ENCODE measurements at regions not wholly inside any gene's neighbourhood (a gene's known extent, or its start where the extent isn't known, plus 50 kb on each side); places are given as distances from the start of the nearest gene placed in this dataset.

DNA sequence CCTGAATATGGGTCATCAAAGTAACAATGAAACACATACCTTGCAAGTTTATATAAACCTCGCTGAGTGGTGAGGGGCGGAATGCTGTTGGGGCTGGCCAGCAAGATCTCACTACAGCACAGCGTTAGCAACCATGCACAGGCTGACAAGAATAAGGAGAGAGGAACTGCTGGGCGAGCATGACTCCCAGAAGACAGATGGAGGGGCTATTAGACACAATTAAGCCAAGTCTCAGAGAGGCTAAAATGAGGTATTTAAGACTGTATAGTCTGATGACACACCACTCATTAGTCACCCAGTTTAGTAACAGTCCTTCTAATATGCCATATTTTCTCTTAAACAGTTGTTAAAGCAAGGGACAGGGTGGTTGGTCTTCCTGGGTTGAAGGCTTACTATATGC lies 340.2 kb upstream of the NR5A2 start:
- no peaks in the 10 kb centered on the region for H3K36me3 ChIP-seq (ENCODE audit: control insufficient read depth, insufficient read depth, low read length)
- H3K9ac ChIP-seq (ENCODE audit: low read depth, low read length): no peak overlapping the region
- H3K4me1 ChIP-seq (ENCODE audit: control insufficient read depth, insufficient read depth, low read length): peaks cover 26% of the 10 kb centered on the region
- H3K27me3 ChIP-seq (ENCODE audit: control insufficient read depth, insufficient read depth, low read length): no peaks in the 10 kb centered on the region
- no peak overlapping the region for H3K4me3 ChIP-seq (ENCODE audit: low read depth, low read length)
- H3K9me3 ChIP-seq (ENCODE audit: control insufficient read depth, insufficient read depth, low read length): no peaks in the 10 kb centered on the region

- no peaks in the 10 kb centered on the region for H3K27me3 ChIP-seq (ENCODE audit: control insufficient read depth, insufficient read depth, low read length)
- peaks cover 26% of the 10 kb centered on the region for H3K4me1 ChIP-seq (ENCODE audit: control insufficient read depth, insufficient read depth, low read length)
Observed at GRCh38 chr1:199688133-199688676, 339.3 kb upstream of the NR5A2 start.

GRCh38 chr1:199688774-199689173 lies 338.7 kb upstream of the NR5A2 start:
- Histone ChIP-seq H3K4me3 (ENCODE audit: low read depth, low read length) (no peak overlapping the region), H3K9me3 (ENCODE audit: control insufficient read depth, insufficient read depth, low read length) (no peaks in the 10 kb centered on the region), H3K9ac (ENCODE audit: low read depth, low read length) (no peak overlapping the region), H3K4me1 (ENCODE audit: control insufficient read depth, insufficient read depth, low read length) (peaks cover 26% of the 10 kb centered on the region), H3K27me3 (ENCODE audit: control insufficient read depth, insufficient read depth, low read length) (no peaks in the 10 kb centered on the region), H3K36me3 (ENCODE audit: control insufficient read depth, insufficient read depth, low read length) (no peaks in the 10 kb centered on the region)

More at GRCh38 chr1:199688133-199688676, 339.3 kb upstream of the NR5A2 start:
- no peaks in the 10 kb centered on the region for H3K9me3 ChIP-seq (ENCODE audit: control insufficient read depth, insufficient read depth, low read length)
- no peaks in the 10 kb centered on the region for H3K36me3 ChIP-seq (ENCODE audit: control insufficient read depth, insufficient read depth, low read length)
- no peak overlapping the region for H3K4me3 ChIP-seq (ENCODE audit: low read depth, low read length)
- no peak overlapping the region for H3K9ac ChIP-seq (ENCODE audit: low read depth, low read length)

- Histone ChIP-seq H3K4me1 (ENCODE audit: control insufficient read depth, insufficient read depth, low read length) (peaks cover 26% of the 10 kb centered on the region), H3K4me3 (ENCODE audit: low read depth, low read length) (no peak overlapping the region), H3K9me3 (ENCODE audit: control insufficient read depth, insufficient read depth, low read length) (no peaks in the 10 kb centered on the region), H3K27me3 (ENCODE audit: control insufficient read depth, insufficient read depth, low read length) (no peaks in the 10 kb centered on the region), H3K36me3 (ENCODE audit: control insufficient read depth, insufficient read depth, low read length) (no peaks in the 10 kb centered on the region), H3K9ac (ENCODE audit: low read depth, low read length) (no peak overlapping the region)
Observed at GRCh38 chr1:199690496-199690895, 337.0 kb upstream of the NR5A2 start.

DNA sequence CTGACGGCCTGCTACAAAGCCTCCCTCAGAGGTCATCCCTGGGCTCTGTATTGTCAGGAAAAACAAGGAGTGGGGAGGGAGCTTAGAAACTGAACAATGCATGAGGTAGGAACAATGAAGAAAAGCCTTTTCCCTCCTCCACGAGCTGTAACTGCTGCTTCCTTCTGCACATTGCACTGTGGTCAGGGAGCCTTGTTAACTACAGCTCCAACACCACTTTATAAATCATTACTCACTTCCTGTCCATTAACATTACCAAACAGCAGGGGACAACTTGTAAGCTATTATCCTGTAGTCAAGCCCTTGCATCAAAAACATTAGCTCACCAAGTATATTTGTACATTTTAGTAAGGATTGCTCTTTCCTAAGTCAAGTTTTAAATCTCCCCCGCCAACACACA lies 336.0 kb upstream of the NR5A2 start:
- H3K9me3 ChIP-seq (ENCODE audit: control insufficient read depth, insufficient read depth, low read length): no peaks in the 10 kb centered on the region
- H3K27me3 ChIP-seq (ENCODE audit: control insufficient read depth, insufficient read depth, low read length): no peaks in the 10 kb centered on the region
- H3K4me3 ChIP-seq (ENCODE audit: low read depth, low read length): no peak overlapping the region
- H3K4me1 ChIP-seq (ENCODE audit: control insufficient read depth, insufficient read depth, low read length): peaks cover 26% of the 10 kb centered on the region
- H3K36me3 ChIP-seq (ENCODE audit: control insufficient read depth, insufficient read depth, low read length): no peaks in the 10 kb centered on the region
- no peak overlapping the region for H3K9ac ChIP-seq (ENCODE audit: low read depth, low read length)

DNA sequence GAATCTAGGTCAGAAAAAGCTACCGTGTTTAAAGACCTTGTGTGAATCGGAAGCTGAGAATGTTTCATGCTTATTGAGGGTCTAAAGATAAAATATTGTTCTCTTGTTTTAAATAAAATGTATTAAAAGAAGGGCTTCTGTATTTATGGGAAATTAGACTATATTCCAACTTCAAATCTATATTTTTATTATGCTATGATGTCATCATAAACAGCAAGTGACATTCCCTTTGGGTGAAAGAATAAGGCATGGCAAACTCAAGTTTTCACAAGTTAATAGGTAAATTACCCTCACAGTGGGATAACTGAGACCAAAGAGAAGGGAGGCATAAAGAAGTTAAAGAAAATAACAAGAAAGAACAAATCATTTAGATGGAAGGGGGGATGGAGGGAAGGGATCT lies 333.8 kb upstream of the NR5A2 start:
- Histone ChIP-seq H3K9ac (ENCODE audit: low read depth, low read length) (no peak overlapping the region), H3K4me1 (ENCODE audit: control insufficient read depth, insufficient read depth, low read length) (peaks cover 12% of the 10 kb centered on the region), H3K4me3 (ENCODE audit: low read depth, low read length) (no peak overlapping the region), H3K27me3 (ENCODE audit: control insufficient read depth, insufficient read depth, low read length) (no peaks in the 10 kb centered on the region), H3K9me3 (ENCODE audit: control insufficient read depth, insufficient read depth, low read length) (no peaks in the 10 kb centered on the region), H3K36me3 (ENCODE audit: control insufficient read depth, insufficient read depth, low read length) (no peaks in the 10 kb centered on the region)

DNA sequence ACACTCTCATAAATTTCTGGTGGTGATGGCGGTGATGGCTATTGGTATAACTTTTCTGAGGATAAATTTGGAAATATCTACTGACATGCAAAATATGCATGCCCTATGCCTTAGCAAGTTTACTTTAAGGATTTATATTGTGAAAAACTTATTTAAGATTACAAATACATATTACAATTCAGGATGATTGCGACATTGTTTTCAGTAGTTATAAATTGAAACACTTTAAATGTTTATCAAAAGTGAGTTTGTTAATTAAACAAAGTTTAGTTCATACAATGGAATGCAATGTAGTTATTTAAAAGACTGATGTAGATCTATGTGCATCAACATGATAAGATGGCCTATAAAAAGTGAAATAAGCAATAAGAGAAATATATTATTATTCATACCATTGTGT lies 331.3 kb upstream of the NR5A2 start:
- Histone ChIP-seq H3K36me3 (ENCODE audit: control insufficient read depth, insufficient read depth, low read length) (no peaks in the 10 kb centered on the region), H3K27me3 (ENCODE audit: control insufficient read depth, insufficient read depth, low read length) (no peaks in the 10 kb centered on the region), H3K4me3 (ENCODE audit: low read depth, low read length) (no peak overlapping the region), H3K9ac (ENCODE audit: low read depth, low read length) (no peak overlapping the region), H3K9me3 (ENCODE audit: control insufficient read depth, insufficient read depth, low read length) (no peaks in the 10 kb centered on the region), H3K4me1 (ENCODE audit: control insufficient read depth, insufficient read depth, low read length) (peaks cover 5% of the 10 kb centered on the region)

- H3K4me3 ChIP-seq (ENCODE audit: low read depth, low read length): no peak overlapping the region
- H3K27me3 ChIP-seq (ENCODE audit: control insufficient read depth, insufficient read depth, low read length): no peaks in the 10 kb centered on the region
Observed at GRCh38 chr1:199698222-199698621, 329.3 kb upstream of the NR5A2 start.

DNA sequence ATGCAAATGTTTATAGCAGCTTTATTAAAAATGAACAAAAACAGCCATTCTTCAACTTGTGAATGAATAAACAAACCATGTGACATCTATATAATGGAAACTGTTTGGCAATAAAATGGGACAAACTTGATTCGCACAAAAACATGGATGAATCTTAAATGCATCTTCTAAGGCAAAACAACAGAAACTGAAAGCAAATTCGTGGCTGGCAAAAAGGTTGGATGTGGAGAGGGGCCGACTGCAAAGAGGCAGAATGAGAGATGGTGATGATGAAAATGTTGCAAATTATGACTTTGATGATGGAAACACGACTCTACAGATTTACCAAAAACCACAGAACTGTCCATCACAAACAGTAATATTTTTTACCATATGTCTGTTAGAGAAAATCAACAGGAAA lies 327.0 kb upstream of the NR5A2 start:
- Histone ChIP-seq H3K9ac (ENCODE audit: low read depth, low read length) (no peak overlapping the region), H3K4me1 (ENCODE audit: control insufficient read depth, insufficient read depth, low read length) (no peaks in the 10 kb centered on the region), H3K9me3 (ENCODE audit: control insufficient read depth, insufficient read depth, low read length) (no peaks in the 10 kb centered on the region), H3K4me3 (ENCODE audit: low read depth, low read length) (no peak overlapping the region), H3K36me3 (ENCODE audit: control insufficient read depth, insufficient read depth, low read length) (no peaks in the 10 kb centered on the region), H3K27me3 (ENCODE audit: control insufficient read depth, insufficient read depth, low read length) (no peaks in the 10 kb centered on the region)

More at GRCh38 chr1:199698222-199698621, 329.3 kb upstream of the NR5A2 start:
- Histone ChIP-seq H3K9me3 (ENCODE audit: control insufficient read depth, insufficient read depth, low read length) (no peaks in the 10 kb centered on the region), H3K36me3 (ENCODE audit: control insufficient read depth, insufficient read depth, low read length) (no peaks in the 10 kb centered on the region), H3K4me1 (ENCODE audit: control insufficient read depth, insufficient read depth, low read length) (no peaks in the 10 kb centered on the region), H3K9ac (ENCODE audit: low read depth, low read length) (no peak overlapping the region)

DNA sequence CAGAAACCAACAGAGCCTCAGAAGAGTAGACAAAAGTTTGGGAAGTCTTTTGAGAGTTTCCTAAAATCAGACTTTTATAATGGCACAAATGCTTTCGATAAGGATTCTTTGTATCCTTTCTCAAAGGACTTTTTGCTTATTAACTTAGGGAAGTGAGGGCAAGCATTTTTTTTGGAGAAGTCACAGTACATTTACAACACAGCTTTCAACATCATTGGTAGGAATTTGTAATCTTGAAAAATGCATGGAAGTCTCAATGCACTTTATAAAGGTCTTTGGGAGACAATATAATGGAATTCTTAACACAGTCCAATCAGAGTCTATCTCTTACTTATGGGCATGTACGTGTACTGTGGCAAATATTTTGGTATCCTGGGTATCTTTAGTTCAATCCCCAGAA lies 325.8 kb upstream of the NR5A2 start:
- Histone ChIP-seq H3K4me1 (ENCODE audit: control insufficient read depth, insufficient read depth, low read length) (no peaks in the 10 kb centered on the region), H3K36me3 (ENCODE audit: control insufficient read depth, insufficient read depth, low read length) (no peaks in the 10 kb centered on the region), H3K4me3 (ENCODE audit: low read depth, low read length) (no peak overlapping the region), H3K9ac (ENCODE audit: low read depth, low read length) (no peak overlapping the region), H3K27me3 (ENCODE audit: control insufficient read depth, insufficient read depth, low read length) (no peaks in the 10 kb centered on the region), H3K9me3 (ENCODE audit: control insufficient read depth, insufficient read depth, low read length) (no peaks in the 10 kb centered on the region)

- Histone ChIP-seq H3K4me1 (ENCODE audit: control insufficient read depth, insufficient read depth, low read length) (no peaks in the 10 kb centered on the region), H3K9ac (ENCODE audit: low read depth, low read length) (no peak overlapping the region), H3K36me3 (ENCODE audit: control insufficient read depth, insufficient read depth, low read length) (no peaks in the 10 kb centered on the region), H3K4me3 (ENCODE audit: low read depth, low read length) (no peak overlapping the region), H3K9me3 (ENCODE audit: control insufficient read depth, insufficient read depth, low read length) (no peaks in the 10 kb centered on the region), H3K27me3 (ENCODE audit: control insufficient read depth, insufficient read depth, low read length) (no peaks in the 10 kb centered on the region)
Observed at GRCh38 chr1:199704231-199704630, 323.3 kb upstream of the NR5A2 start.

- Histone ChIP-seq H3K36me3 (ENCODE audit: control insufficient read depth, insufficient read depth, low read length) (no peaks in the 10 kb centered on the region), H3K4me3 (ENCODE audit: low read depth, low read length) (no peak overlapping the region), H3K9me3 (ENCODE audit: control insufficient read depth, insufficient read depth, low read length) (no peaks in the 10 kb centered on the region), H3K27me3 (ENCODE audit: control insufficient read depth, insufficient read depth, low read length) (no peaks in the 10 kb centered on the region), H3K9ac (ENCODE audit: low read depth, low read length) (no peak overlapping the region), H3K4me1 (ENCODE audit: control insufficient read depth, insufficient read depth, low read length) (no peaks in the 10 kb centered on the region)
Observed at GRCh38 chr1:199705825-199706224, 321.7 kb upstream of the NR5A2 start.

Data from iPS-15b (cell line).